RWPE2 (cell line): ENCODE measurements at regions not wholly inside any gene's neighbourhood (a gene's known extent, or its start where the extent isn't known, plus 50 kb on each side); places are given as distances from the start of the nearest gene placed in this dataset.
"Not testable (repeated sequence)": the region's sequence is repeated elsewhere in the genome, so short reads cannot be mapped to it uniquely, and the experiment has no call there.

ENCODE experiments used
- ATAC-seq: fragments of 200-7000 bp; cut with Tn5 transposase; 3 replicates; pipeline ENCODE4 v1.9.1; 2021; ENCODE audit warnings: low read depth
- DNase-seq: peaks from one replicate; pipeline ENCODE4 v3.0.0-alpha.2; 2020; ENCODE audit warnings: low spot score
- H3K27ac ChIP-seq: fragments of 450-650 bp; 2 replicates; pipeline ENCODE4 v1.5.1; 2017; ENCODE audit warnings: mild to moderate bottlenecking; ENCODE audit not compliant: poor library complexity, severe bottlenecking
- H3K27me3 ChIP-seq: fragments of 250-450 bp; sonication (Bioruptor Pico); 2 replicates; pipeline ENCODE4 v1.5.1; 2021; ENCODE audit warnings: mild to moderate bottlenecking, moderate library complexity; ENCODE audit not compliant: insufficient read depth, poor library complexity, severe bottlenecking
- H3K36me3 ChIP-seq: fragments of 250-450 bp; sonication (Bioruptor Pico); 2 replicates; pipeline ENCODE4 v1.5.1; 2020; ENCODE audit warnings: low read depth, mild to moderate bottlenecking, moderate library complexity
- H3K4me1 ChIP-seq: fragments of 250-450 bp; sonication (Bioruptor Pico); 2 replicates; pipeline ENCODE4 v1.5.1; 2021; ENCODE audit warnings: mild to moderate bottlenecking, moderate library complexity; ENCODE audit not compliant: insufficient read depth, poor library complexity, severe bottlenecking
- H3K4me3 ChIP-seq: fragments of 250-450 bp; sonication (Bioruptor Pico); 2 replicates; pipeline ENCODE4 v1.5.1; 2021; ENCODE audit warnings: mild to moderate bottlenecking, moderate library complexity; ENCODE audit not compliant: severe bottlenecking
- H3K9me3 ChIP-seq: fragments of 250-450 bp; sonication (Bioruptor Pico); 2 replicates; pipeline ENCODE4 v1.5.1; 2021; ENCODE audit warnings: mild to moderate bottlenecking, moderate library complexity; ENCODE audit not compliant: severe bottlenecking

GRCh38 chr2:87956613-87957012 lies 59.7 kb downstream of the RNU2-63P start:
- DNase-seq, H3K27ac ChIP-seq, H3K36me3 ChIP-seq, H3K9me3 ChIP-seq, H3K27me3 ChIP-seq, H3K4me3 ChIP-seq, H3K4me1 ChIP-seq: not testable (repeated sequence)
- ATAC-seq, result peak; percentile 66

- H3K9me3 ChIP-seq, H3K36me3 ChIP-seq: not testable (repeated sequence)
Measured at GRCh38 chr2:87949008-87949407, 67.3 kb downstream of the RNU2-63P start.

GRCh38 chr2:87946644-87947370 lies 69.5 kb downstream of the RNU2-63P start:
- H3K27ac ChIP-seq, ATAC-seq, H3K9me3 ChIP-seq, H3K4me1 ChIP-seq, H3K36me3 ChIP-seq, H3K4me3 ChIP-seq, H3K27me3 ChIP-seq, DNase-seq: not testable (repeated sequence)

More at GRCh38 chr2:87949008-87949407, 67.3 kb downstream of the RNU2-63P start:
- not testable (repeated sequence) for ATAC-seq, H3K27ac ChIP-seq, H3K4me3 ChIP-seq, H3K27me3 ChIP-seq, H3K4me1 ChIP-seq, DNase-seq

GRCh38 chr2:87939299-87939698 lies 77.0 kb downstream of the RNU2-63P start:
- not testable (repeated sequence) for H3K36me3 ChIP-seq, H3K4me3 ChIP-seq, H3K27ac ChIP-seq, ATAC-seq, H3K4me1 ChIP-seq, H3K9me3 ChIP-seq, H3K27me3 ChIP-seq, DNase-seq

- H3K27me3 ChIP-seq, DNase-seq, H3K36me3 ChIP-seq, H3K4me3 ChIP-seq, ATAC-seq, H3K9me3 ChIP-seq, H3K27ac ChIP-seq, H3K4me1 ChIP-seq: not testable (repeated sequence)
Measured at GRCh38 chr2:87919023-87919665, 93.5 kb upstream of the RGPD2 start.

- H3K36me3 ChIP-seq, H3K27me3 ChIP-seq, H3K27ac ChIP-seq, ATAC-seq, DNase-seq, H3K4me3 ChIP-seq, H3K9me3 ChIP-seq, H3K4me1 ChIP-seq: not testable (repeated sequence)
Measured at GRCh38 chr2:87917194-87917593, 91.6 kb upstream of the RGPD2 start.

GRCh38 chr2:87910848-87911247 lies 85.3 kb upstream of the RGPD2 start:
- ATAC-seq, H3K36me3 ChIP-seq, DNase-seq, H3K27ac ChIP-seq, H3K27me3 ChIP-seq, H3K4me3 ChIP-seq, H3K9me3 ChIP-seq, H3K4me1 ChIP-seq: not testable (repeated sequence)

GRCh38 chr2:87909042-87909441 lies 83.4 kb upstream of the RGPD2 start:
- not testable (repeated sequence) for ATAC-seq, H3K4me3 ChIP-seq, H3K9me3 ChIP-seq, H3K27ac ChIP-seq, H3K36me3 ChIP-seq, DNase-seq, H3K27me3 ChIP-seq, H3K4me1 ChIP-seq

- not testable (repeated sequence) for ATAC-seq, H3K27me3 ChIP-seq, DNase-seq, H3K4me3 ChIP-seq, H3K4me1 ChIP-seq, H3K36me3 ChIP-seq, H3K9me3 ChIP-seq, H3K27ac ChIP-seq
Measured at GRCh38 chr2:87907556-87908099, 82.0 kb upstream of the RGPD2 start.

- not testable (repeated sequence) for H3K27me3 ChIP-seq, H3K4me1 ChIP-seq, H3K36me3 ChIP-seq, H3K4me3 ChIP-seq, H3K9me3 ChIP-seq, H3K27ac ChIP-seq, DNase-seq
- peak; percentile 88 for ATAC-seq
Measured at GRCh38 chr2:87903242-87904114, 77.9 kb upstream of the RGPD2 start.

GRCh38 chr2:87883659-87884058 lies 58.1 kb upstream of the RGPD2 start:
- not testable (repeated sequence) for H3K9me3 ChIP-seq, H3K27me3 ChIP-seq, H3K27ac ChIP-seq, H3K4me3 ChIP-seq, H3K4me1 ChIP-seq, ATAC-seq, H3K36me3 ChIP-seq, DNase-seq
